HG02885 (cell line): ENCODE measurements at regions not wholly inside any gene's neighbourhood (a gene's known extent, or its start where the extent isn't known, plus 50 kb on each side); places are given as distances from the start of the nearest gene placed in this dataset.

Experiments
- ATAC-seq: cut with Tn5 transposase; IDR thresholded peaks from one replicate; pipeline ENCODE4 v1.9.1; 2021; ENCODE audit warnings: mild to moderate bottlenecking; ENCODE audit not compliant: unreplicated experiment, poor library complexity

- no peak for ATAC-seq
These were observed 311.8 kb upstream of the DPYD start for GRCh38 chr1:98232678-98233077.

- ATAC-seq: no peak
These were observed 301.9 kb upstream of the DPYD start for GRCh38 chr1:98222706-98223105.

- ATAC-seq: no peak
These were observed 301.1 kb upstream of the DPYD start for GRCh38 chr1:98221923-98222322.

GRCh38 chr1:98217601-98218000, 296.8 kb upstream of the DPYD start:
- ATAC-seq: no peak

GRCh38 chr1:98216304-98216703, 295.5 kb upstream of the DPYD start:
- no peak for ATAC-seq

- ATAC-seq: no peak
These were observed 290.5 kb upstream of the DPYD start for GRCh38 chr1:98211271-98211845.

GRCh38 chr1:98210563-98210962, 289.7 kb upstream of the DPYD start:
- ATAC-seq: no peak

- ATAC-seq: no peak
These were observed 289.2 kb upstream of the DPYD start for GRCh38 chr1:98210064-98210463.

GRCh38 chr1:98205291-98206017, 284.6 kb upstream of the DPYD start:
- no peak for ATAC-seq

- no peak for ATAC-seq
These were observed 282.6 kb upstream of the DPYD start for GRCh38 chr1:98203466-98203865.

- ATAC-seq: no peak
These were observed 280.8 kb upstream of the DPYD start for GRCh38 chr1:98201666-98202081.

GRCh38 chr1:98197356-98197755, 276.5 kb upstream of the DPYD start:
- no peak for ATAC-seq

- no peak for ATAC-seq
These were observed 275.2 kb upstream of the DPYD start for GRCh38 chr1:98196012-98196411.

GRCh38 chr1:98188774-98189173, 267.9 kb upstream of the DPYD start:
- no peak for ATAC-seq

GRCh38 chr1:98184856-98185255, 264.0 kb upstream of the DPYD start:
- no peak for ATAC-seq

GRCh38 chr1:98181036-98181764, 260.4 kb upstream of the DPYD start:
- no peak for ATAC-seq

- no peak for ATAC-seq
These were observed 258.4 kb upstream of the DPYD start for GRCh38 chr1:98179151-98179773.

GRCh38 chr1:98177751-98178150, 256.9 kb upstream of the DPYD start:
- ATAC-seq: no peak

- no peak for ATAC-seq
These were observed 256.1 kb upstream of the DPYD start for GRCh38 chr1:98176936-98177335.

- no peak for ATAC-seq
These were observed 255.6 kb upstream of the DPYD start for GRCh38 chr1:98176414-98176813.

- no peak for ATAC-seq
These were observed 251.7 kb upstream of the DPYD start for GRCh38 chr1:98172578-98172977.
